GM19238 (cell line): ENCODE measurements at regions not wholly inside any gene's neighbourhood (a gene's known extent, or its start where the extent isn't known, plus 50 kb on each side); places are given as distances from the start of the nearest gene placed in this dataset.
"Not testable (repeated sequence)": the region's sequence is repeated elsewhere in the genome, so short reads cannot be mapped to it uniquely, and the experiment has no call there.

Source experiments
- DNase-seq: peaks from one replicate; pipeline ENCODE4 v3.0.0; 2011; ENCODE audit warnings: low spot score; ENCODE audit not compliant: insufficient read length

DNA sequence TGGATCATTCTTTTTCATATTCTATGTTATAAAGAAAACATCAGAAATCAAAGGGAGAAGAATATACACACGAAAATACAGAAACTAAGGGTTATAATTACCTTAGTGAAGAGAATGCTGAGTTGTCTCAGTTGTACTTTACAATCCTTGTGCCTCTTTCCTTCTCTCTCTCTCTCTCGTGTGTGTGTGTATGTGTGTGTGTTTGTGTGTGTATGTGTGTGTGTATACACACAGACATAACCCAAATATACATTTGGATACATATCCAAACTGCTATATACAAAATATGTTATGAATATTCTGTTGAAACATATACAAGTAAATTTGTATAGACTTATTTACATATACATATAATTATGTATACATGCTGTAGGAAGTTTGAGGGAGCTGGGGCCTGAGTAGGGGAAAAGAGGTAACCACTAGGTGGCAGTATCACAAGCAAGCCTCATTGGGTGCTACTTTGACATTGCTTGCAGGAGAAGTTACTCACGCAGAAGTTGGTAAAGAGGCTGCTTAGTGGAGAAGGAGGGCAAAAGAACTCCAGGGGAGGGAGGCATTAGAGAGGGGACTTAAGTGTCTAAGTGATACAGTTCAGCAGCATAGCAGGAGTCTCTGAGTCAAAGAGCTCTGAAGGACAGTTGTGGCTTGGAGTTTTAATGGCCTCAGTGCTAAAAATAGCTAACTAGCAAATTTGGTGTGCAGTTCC, 465.1 kb upstream of the PCDH20 start:
- DNase-seq, result no peak

DNA sequence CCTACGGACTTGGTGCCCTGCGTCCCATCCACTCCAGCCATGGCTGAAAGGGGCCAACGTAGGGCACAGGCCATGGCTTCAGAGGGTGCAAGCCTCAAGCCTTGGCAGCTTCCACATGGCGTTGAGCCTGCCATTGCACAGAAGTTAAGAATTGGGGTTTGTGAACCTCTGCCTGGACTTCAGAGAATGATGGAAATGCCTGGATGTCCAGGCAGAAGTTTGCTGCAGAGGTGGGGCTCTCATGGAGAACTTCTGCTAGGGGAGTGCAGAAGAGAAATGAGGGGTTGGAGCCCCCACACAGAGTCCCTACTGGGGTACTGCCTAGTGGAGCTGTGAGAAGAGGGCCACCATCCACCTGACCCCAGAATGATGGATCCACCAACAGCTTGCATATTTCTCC, 462.9 kb upstream of the PCDH20 start:
- not testable (repeated sequence) for DNase-seq

DNA sequence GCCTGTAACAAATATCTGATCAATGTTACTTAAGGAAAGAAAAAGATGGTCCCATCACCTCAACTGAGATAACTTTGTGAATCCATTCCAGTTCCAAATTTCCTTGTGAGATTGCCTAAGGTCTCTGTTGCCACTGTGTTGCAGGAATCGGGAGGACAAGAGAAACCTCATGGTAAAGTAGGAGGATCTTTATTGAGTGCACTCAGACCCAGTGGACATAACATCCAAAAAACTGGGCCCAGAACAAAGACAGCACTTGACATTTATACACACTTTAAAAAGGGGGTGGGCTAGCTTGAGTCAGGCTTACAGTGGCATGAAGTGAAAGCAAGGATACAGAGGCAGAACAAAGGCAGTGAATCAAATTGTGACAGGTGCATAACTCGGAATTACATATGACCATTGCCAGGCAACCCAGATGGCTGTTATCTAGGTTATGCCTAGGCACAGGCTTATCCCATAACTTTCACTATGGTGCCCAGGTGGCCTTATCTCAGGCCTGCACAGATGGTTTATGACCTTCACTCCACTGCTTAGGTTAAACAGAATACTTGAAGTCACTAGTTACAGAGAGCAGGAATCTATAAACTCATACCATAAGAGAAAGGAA, 459.4 kb upstream of the PCDH20 start:
- DNase-seq, result no peak

DNA sequence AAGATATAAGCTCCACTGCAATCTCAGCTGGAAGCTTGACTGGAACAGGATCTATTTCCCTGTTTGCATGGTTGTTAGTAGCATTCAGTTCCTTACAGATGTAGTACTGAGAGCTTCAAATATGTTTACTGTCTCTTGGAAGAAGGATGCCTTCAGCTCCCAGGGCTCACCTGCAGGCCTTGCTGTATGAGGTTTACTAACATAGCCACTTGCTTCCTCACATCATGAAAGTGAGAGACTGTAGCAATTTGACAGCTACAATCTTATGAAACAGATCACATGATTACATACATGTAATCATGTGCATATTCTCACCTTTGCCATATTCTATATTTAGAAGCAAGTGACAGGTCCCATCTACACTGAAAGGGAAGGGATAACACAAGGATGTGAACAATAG, 458.1 kb upstream of the PCDH20 start:
- DNase-seq, result no peak

DNA sequence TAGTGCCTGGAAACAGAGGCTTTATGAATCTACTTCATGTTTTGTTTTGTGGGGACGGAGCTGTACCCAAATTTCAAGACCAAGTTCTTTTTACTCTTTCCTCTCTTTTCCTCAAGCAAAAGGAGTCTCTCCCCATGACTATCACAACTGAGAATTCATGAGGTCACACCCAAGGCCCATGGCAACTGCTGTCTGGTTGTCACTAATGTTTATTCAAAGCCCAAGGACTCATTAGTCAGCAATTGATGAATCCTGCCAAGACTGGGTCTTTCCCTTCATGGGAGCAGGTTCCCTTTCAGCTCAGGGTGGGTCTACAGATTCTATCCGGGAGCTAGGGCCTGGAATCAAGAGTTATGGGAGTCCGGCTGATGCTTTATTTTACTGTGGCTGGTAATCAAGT, 441.5 kb upstream of the PCDH20 start:
- no peak for DNase-seq

DNA sequence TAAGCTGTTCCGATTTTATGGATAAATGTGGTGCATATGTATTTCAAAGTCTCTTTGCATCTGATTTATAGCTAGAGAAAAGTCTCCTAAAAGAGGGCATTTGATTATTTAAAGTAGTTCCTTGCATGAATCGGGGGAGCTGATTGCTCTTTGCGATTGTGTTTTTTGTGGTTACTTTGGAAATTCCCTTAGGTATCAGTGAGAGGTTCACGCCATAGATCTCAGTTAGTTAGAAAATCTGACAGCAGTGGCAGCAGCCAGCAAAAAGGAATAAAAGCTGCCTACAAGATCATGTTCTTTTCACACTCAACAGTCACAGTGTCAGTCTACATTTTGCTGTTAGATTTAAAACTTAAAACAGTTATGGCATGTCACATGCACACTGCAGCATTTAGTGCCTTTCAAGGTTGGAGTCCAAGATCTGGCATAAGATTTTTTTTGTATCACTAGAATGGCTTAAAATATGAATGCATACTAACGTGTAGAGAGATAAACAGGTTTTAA, 436.5 kb upstream of the PCDH20 start:
- no peak for DNase-seq

DNA sequence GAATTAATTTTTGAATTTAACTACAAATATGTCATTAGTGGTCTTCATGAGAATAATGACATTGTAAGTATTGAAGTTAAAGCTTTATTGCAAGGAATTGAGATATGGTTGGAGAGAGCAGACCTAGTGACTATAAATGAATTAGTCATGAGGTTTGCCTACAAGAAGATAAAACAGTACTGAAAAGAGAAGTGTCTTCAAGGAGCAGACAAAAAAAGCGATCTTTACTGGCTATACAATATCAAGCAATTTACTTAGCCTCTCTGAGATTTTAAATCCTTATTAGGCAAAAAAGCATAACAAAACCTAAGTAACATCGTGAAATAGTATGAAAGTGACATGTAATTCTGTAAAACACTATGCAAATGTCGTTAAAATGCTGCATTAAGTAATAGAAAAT, 435.1 kb upstream of the PCDH20 start:
- DNase-seq, result no peak

DNA sequence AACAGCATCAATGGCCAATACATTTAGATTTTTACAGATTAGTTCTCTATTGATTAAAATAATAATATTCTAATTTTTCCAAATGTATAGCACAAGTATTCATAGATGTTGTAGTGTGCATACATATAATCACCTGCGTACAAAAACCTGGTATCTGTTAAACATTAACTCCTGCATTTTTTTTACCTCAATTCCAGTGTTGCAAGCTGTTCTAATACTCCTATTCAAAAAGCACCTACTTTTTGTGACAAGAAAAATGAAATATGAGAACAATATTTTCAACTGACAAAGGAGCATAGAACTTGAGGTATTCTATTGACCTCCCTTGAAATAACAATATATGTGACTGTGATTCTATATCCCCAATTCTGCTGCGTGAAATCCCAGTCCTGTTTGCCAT, 422.9 kb upstream of the PCDH20 start:
- DNase-seq, result no peak

DNA sequence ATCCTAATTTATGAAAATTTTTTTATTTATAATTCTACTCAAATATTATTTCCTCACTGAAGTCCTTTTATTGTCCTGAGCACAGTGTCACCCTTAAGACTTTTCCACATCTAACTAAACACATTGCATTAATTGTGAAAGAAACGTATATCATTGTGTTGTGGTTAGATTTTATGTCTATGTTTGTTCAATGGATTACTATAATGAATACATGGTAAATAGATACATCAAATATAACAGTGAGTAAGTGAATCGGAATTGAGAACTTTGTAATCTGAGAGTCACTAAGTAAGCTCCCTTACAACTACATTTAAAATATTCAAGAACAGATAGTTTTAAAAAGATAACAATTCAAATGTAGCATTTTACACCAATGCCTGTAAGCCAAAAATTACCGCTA, 417.6 kb upstream of the PCDH20 start:
- DNase-seq, result no peak

DNA sequence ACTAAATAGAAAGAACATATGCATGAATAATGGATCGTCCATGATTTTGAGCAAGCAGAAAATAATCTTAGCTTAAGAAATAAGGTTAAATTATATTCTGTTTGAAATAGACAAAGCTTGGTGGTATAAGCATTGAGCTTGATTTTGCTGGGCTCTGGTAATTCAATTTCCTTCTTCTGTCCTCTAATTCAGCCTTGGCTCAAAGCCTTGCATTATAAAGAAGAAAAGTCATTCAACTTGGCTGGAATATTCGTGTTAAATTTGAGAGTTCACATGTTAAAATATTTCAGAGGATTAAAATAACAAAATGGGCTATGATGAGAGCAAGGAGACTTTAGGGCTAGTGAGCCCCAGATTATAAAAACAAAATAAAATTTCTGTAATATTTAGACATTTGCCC, 415.4 kb upstream of the PCDH20 start:
- DNase-seq, result no peak

DNA sequence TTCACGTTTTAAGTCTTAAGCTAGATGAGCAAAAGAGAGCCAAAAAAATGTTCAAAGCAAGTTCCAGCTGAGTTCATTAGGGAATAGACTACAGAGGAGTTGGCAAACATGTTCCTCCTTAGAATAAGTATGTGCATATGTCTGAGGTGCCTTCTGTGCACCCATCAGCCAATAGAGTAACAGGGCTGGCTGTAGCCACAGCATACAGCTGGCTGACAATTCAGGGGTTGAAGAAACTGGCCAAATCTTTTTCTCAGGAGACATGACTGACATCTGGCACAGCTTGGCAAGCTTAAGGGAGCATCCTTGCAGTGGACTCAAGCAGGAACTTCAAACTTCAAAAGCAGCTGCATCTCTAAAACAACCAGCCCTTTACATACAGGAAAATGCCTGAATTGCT, 414.8 kb upstream of the PCDH20 start:
- no peak for DNase-seq

DNA sequence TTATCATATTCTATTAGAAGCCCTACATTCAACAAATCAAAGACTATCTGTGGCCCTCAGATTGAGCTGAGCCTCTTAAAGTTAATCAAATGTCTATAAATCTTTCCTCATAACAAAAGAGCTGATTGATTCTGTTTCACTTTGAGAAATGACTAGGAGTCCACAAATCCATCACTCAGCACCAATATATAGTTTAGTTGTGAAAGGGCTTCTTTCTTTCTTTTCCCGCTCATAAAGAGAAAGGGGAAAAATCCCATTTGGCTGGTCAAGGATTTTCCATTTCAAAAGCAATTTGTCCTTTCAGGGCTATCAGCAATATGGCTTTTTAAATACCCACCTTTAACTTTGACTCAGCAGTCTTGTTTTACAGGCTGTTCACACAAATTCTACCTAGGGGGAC, 408.5 kb upstream of the PCDH20 start:
- no peak for DNase-seq

DNA sequence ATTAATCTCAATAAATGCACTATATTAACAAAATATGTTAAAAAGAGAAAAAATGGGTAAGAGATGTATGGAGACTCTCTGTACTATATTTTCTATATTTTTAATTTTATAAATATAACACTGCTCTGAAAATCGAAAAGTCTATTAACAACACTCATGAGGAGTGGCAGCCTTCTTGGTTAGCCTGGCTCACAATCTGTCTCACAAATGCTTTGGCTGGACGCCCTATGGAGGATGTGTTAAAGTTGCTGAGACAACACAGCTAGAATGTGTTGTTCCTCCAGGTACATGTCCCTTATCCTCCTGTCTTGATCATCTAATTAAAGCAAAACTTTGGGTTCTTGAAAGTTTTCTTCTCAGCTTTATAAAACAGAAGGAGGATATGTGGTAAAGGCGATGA, 396.6 kb upstream of the PCDH20 start:
- DNase-seq, result no peak

DNA sequence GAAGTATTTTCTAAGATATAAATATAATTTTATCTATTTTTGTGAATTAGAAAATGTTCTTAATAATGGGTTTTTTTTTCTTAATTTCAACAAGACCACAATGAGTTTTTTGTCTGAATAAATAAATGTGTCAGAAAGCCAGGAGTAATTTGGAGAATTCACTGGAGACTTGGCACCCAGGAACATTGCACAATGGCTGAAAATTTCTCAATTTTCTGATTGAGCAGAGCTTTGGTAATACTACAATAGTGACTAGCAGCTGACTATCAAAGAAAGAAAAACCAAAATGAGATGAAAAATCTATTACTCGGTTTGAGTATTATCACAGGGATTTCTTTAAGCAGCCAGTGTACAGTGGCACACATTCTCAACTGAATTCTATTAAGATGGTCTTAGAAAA, 394.4 kb upstream of the PCDH20 start:
- DNase-seq, result no peak

DNA sequence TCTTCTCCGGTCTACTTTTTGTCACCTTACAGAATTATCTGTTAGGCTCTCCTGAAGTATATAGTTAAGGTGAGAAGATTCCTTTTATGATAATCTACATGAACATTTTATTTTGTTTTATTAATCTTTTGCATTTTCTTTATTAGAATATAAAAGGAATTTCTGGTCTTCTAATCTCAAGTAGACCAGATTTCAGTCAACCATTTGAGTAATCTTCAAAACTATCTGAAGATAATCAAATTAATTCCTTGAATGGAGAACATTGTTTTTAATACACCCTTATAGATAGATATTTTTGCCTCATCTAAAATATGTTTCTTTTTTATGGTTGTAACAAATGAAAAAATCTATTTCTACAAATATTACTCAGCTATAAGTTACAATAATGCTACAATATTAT, 381.7 kb upstream of the PCDH20 start:
- no peak for DNase-seq

DNA sequence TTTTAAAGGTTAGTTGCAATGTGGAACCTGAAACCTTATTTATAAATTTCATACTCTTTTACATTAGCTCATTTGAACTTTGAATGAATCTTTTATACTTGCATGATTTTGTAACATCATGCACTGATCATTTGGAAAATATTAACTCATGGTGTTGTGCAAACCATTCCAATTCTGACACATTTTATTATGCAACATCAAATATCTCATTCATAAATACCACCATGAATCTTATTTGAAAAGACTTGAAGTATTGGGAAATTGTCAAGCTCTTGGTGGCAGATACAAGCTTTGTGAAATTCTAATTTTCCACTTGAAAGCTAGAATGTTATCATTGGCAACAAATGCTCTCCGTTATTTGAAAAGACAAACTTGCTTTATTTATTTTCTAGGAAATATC, 379.9 kb upstream of the PCDH20 start:
- no peak for DNase-seq

DNA sequence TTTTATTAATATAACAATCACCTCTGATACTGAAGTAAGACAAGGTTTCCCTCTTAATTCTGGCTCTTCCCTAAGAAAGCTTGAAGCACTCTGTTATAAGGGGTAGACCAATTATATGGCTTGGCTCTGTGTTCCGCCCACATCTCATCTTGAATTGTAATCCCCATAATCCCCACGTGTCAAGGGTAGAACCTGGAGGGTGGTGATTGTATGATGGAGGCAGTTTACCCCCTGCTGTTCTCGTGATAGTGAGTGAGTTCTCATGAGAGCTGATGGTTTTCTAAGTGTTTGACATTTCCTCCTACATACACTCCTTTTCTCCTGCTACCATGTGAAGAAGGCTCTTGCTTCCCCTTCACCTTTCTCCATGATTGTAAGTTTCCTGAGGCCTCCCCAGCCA, 363.8 kb upstream of the PCDH20 start:
- DNase-seq, result no peak

DNA sequence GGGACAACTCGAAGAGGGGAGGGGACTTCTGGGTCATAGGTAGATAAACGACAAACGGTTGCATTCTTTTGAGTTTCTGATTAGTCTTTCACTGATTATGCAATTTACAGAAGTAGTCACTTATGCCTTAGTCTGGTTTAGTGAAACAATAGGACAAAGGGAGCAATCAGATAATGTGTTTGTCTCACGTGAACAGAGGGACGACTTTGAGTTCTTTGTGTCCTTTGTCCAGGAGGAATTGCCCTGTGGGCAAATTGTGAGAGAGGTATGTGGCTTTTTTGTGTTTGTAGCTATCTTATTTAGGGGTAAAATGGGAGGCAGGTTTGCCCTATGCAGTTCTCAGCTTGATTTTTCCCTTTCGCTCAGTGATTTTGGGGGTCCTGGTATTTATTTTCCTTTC, 362.9 kb upstream of the PCDH20 start:
- no peak for DNase-seq

DNA sequence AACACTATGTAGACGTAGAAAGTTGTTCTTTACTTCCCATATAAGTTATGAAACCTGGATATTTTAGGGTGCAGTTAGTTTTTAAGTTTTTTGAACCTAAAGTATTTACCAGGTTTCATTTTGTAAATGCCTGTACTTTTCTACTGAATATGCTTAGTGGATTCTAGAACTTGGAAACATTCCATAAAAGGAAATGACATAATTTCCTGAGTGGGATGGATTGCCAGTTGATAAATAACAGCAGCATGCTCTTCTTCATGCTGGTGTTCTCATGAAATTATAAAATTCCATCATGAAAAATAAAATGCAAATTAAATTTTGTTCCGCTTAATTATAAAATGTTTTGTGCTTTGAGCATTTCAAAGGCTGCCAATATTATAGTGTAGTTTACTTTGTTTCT, 362.2 kb upstream of the PCDH20 start:
- no peak for DNase-seq

DNA sequence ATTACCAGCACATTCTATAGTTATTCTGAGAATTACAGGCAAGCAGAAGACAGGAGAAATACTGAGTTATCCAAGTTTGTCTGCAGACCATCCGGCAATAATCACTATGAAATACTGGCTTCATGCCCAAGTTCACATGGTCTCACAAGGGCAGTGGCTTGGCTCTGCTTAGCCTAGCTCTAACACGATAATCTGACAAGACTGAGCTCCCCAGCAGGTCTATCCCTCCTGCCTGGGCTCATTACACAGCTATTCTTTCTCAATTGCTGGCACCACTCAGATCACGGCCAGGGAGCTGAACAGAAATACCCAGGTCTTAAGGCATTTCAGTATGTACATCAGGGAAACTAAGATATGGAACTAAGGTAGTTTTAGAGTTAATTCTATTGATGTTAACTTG, 361.6 kb upstream of the PCDH20 start:
- no peak for DNase-seq

DNA sequence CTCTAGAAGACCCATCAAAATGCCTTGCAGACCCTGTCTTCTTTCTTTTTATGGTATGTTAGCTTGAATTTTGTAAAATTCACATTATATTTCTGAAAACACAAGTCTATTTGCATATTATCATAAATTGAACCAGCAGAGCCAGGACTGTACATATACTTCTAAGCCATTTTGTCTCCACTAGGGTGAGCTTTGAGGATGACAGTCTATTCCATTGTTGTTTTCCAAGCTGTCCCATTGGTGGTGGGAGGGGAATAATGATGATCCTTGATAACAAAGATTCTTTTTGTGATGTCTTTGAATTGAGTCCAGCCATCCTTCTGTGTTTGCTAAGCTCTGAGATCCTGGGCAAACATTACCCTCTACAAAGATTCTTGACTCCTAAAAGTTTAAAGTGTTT, 359.3 kb upstream of the PCDH20 start:
- no peak for DNase-seq

DNA sequence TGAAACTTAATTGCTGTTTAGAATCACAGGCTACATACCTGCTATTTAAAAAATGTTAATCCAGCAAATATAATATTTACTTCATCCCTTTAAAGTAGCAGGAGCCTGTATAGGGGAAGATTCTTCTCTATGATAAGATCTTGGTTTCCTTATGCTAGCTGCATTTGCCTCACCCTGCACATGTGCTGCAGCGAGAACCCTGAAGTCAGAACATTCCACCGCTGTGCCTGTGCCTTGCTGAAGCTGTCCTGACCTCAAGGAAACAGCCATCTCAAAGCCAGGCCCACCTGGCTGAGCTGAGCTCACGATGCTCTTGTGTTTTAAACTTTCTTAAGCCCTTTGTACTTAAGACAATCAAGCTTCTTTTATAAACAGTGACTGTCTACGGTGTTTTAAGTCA, 355.0 kb upstream of the PCDH20 start:
- no peak for DNase-seq

DNA sequence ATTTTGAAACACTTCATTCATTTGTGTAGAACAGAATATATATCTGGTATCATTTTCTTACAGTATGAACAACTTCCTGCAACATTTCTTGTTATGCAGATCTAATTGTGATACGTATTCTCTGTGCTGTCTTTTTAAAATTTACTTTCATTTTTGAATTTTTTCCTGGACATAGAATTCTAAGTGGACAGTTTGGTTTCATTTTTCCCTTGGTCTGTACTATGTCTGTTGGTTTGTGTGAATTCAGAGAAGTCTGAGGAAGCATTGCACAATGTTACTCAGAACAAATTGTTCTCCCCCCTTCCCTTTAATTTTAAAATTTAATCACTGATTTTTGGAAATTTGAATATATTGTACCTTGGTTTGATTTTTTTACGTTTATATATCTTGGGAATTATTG, 352.5 kb upstream of the PCDH20 start:
- no peak for DNase-seq
